IPS DF 6.9 (cell line): ENCODE measurements at regions not wholly inside any gene's neighbourhood (a gene's known extent, or its start where the extent isn't known, plus 50 kb on each side); places are given as distances from the start of the nearest gene placed in this dataset.

Experiments used
- DNase-seq: peaks from one replicate; pipeline ENCODE4 v3.0.0-alpha.2; 2013; ENCODE audit warnings: low read depth, low spot score
- H3K27ac ChIP-seq: one replicate; pipeline ENCODE4 v1.5.1; 2013; ENCODE audit warnings: low read length, control low read depth
- H3K27me3 ChIP-seq: 2 replicates; pipeline ENCODE4 v1.6.1; 2013; ENCODE audit warnings: mild to moderate bottlenecking, low read length; ENCODE audit not compliant: control insufficient read depth, insufficient read depth
- H3K36me3 ChIP-seq: 2 replicates; pipeline ENCODE4 v1.6.1; 2013; ENCODE audit warnings: low read length; ENCODE audit not compliant: control insufficient read depth, insufficient read depth
- H3K4me1 ChIP-seq: 2 replicates; pipeline ENCODE4 v1.6.1; 2013; ENCODE audit warnings: low read length; ENCODE audit not compliant: control insufficient read depth, insufficient read depth
- H3K4me3 ChIP-seq: 2 replicates; pipeline ENCODE4 v1.5.1; 2013; ENCODE audit warnings: mild to moderate bottlenecking, low read length
- H3K9me3 ChIP-seq: 2 replicates; pipeline ENCODE4 v1.6.1; 2013; ENCODE audit warnings: low read length, inconsistent platforms; ENCODE audit not compliant: control insufficient read depth, insufficient read depth
- WGBS: extraction: QIAGEN DNeasy Blood & Tissue Kit; methylation state at CpG from one replicate; pipeline ENCODE4 v1.1.7; 2013; ENCODE audit warnings: mixed read lengths, missing lambda C conversion rate; ENCODE audit not compliant: insufficient read length, insufficient coverage; 5-methylcytosine and 5-hydroxymethylcytosine counted together

DNA sequence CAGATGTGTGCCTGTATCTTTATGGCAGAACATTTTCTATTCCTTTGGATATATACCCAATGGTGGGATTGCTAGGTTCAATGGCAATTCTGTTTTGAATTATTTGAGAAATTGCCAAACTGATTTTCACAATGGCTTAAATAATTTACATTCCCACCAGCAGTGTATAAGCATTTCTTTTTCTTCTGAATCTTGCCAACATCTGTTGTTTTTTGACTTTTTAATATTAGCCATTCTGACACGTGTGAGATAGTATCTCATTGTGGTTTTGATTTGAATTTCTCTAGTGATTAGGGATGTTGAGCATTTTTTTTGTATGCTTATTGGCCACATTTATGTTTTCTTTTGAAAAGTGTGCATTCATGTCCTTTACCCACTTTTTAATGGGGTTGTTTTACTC lies 864.3 kb upstream of the ADAMTS5 start:
- no peaks in the 10 kb centered on the region for H3K9me3 ChIP-seq
- no peaks in the 10 kb centered on the region for H3K36me3 ChIP-seq
- DNase-seq = no peak
- H3K4me1 ChIP-seq = no peaks in the 10 kb centered on the region
- no peak overlapping the region for H3K27ac ChIP-seq
- H3K27me3 ChIP-seq = no peaks in the 10 kb centered on the region
- WGBS = no CpG with 5 or more reads among the region's 1 CpG
- H3K4me3 ChIP-seq = no peak overlapping the region

DNA sequence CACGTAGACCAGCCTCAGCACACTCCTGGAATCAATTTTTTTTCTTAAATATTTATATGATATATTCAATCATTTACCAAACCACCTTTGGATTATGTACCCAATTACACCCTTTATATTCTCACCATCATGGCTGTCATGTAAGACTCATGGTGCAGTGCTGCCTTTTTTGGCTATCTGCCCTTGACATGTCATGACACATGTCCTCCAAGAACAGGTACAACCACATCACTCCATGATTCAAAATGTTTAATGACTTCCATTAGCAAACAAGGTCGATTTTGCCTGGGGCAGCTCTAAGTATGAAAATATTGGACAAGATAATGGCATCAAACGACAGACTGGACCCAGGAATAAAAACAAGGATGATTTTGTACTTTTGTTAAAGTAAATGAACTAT lies 861.1 kb upstream of the ADAMTS5 start:
- WGBS = no CpG with 5 or more reads among the region's 3 CpGs
- Histone ChIP-seq H3K27ac (no peak overlapping the region), H3K9me3 (no peaks in the 10 kb centered on the region), H3K36me3 (no peaks in the 10 kb centered on the region), H3K27me3 (no peaks in the 10 kb centered on the region), H3K4me1 (no peaks in the 10 kb centered on the region), H3K4me3 (no peak overlapping the region)
- no peak for DNase-seq

DNA sequence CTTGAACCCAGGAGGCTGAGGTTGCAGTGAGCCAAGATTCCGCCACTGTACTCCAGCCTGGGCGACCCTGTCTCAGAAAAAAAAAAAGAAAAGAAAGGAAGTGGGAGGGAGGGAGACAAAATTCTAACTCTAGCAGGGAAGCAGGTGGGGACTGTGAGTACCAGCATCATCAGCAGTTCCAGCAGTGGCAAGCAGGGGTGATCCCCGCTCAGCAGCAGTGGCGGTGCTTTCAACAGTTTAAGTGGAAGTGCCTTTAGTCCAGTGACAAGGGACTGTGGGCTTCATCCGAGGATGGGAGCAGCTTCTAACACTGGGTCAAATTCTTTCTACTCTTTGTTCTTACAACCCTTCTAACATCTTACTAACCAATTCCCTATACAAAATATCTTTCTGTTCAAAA lies 858.1 kb upstream of the ADAMTS5 start:
- H3K27me3 ChIP-seq = no peaks in the 10 kb centered on the region
- no CpG with 5 or more reads among the region's 5 CpGs for WGBS
- no peak overlapping the region for H3K27ac ChIP-seq
- no peaks in the 10 kb centered on the region for H3K9me3 ChIP-seq
- no peak for DNase-seq
- H3K36me3 ChIP-seq = no peaks in the 10 kb centered on the region
- H3K4me3 ChIP-seq = no peak overlapping the region
- H3K4me1 ChIP-seq = no peaks in the 10 kb centered on the region

DNA sequence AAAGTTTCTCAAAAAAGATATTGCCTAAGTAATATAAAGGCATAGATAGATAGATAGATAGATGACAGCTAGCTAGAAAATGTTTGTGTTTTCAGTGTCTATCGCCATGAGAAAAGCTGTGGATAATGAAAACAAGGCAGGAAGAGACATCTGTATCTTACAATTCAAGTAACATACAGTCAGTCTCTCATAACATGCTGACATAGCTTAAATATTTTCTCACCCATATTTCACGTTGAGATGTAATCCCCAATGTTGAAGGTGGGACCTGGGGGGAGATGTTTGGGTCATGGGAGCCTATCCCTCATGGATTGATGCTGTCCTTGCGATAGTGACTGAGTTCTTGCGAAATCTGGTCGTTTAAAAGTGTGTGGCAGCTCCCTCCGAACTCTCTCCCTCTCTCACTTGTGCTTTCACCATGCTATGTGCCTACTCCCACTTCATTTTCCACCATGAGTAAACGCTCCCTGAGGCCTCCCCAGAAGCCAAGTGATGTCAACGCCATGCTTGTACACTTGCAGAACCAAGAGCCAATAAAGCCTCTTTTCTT lies 856.8 kb upstream of the ADAMTS5 start:
- WGBS = no CpG with 5 or more reads among the region's 8 CpGs
- Histone ChIP-seq H3K4me1 (no peaks in the 10 kb centered on the region), H3K27me3 (no peaks in the 10 kb centered on the region), H3K9me3 (no peaks in the 10 kb centered on the region), H3K27ac (no peak overlapping the region), H3K4me3 (no peak overlapping the region), H3K36me3 (no peaks in the 10 kb centered on the region)
- no peak for DNase-seq

DNA sequence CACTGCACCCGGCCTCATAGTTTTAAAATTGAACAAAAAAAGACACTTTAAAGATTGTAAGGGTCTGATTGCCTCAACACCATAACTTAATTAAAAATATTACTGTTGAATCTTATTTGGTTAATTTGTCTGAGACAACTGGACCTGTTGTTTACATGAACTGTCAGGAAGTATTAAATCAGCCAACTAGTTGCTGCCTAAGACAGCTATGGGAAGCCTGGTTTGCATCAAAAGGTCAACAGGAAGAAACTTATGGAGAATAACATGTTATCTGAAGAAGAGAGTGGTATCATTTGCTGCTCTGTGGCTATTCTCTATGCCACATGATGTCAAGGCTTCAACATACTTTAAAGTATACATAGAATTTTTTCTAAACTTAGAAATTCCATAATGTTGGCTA lies 853.5 kb upstream of the ADAMTS5 start:
- Histone ChIP-seq H3K4me1 (no peaks in the 10 kb centered on the region), H3K27me3 (no peaks in the 10 kb centered on the region), H3K36me3 (no peaks in the 10 kb centered on the region), H3K27ac (no peak overlapping the region), H3K4me3 (no peak overlapping the region), H3K9me3 (no peaks in the 10 kb centered on the region)
- WGBS = no CpG with 5 or more reads among the region's 1 CpG
- DNase-seq = no peak

DNA sequence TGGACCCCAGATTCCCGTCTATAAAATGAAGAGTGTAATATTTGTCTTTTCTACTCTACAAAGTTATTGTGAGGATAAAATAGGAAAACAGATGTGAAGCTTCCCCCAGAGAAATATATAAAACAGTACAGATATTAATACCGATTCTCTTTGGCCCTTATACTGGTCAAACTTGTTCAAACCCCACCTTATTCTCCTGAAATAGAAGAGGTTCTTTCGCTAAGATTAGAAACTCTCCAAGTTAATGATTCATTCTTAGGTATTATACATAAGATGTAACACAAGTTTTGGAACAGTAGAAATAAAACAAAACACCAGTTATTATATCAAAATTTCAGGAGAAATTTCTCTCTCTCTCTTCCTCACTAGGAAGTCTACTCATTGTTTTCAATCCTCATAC lies 852.4 kb upstream of the ADAMTS5 start:
- WGBS = no CpG with 5 or more reads among the region's 3 CpGs

DNA sequence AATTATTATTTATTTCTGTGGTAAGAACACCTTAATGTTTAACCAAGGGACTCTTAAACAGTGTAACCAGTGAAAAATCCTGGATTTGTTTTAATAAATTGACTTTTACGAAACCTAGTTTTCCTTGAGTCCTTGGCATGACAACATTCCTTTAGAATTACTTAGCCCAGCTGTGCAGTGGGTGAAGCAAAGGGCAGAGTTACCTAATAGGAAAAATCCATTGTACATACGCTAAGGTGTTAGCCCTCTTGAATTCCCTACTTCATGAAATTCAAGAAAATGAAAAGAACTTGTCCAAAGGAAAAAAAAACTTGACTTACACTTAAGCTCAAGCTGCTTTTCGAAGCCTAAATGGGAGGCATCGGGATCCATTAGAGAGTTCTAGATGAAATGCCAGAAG lies 852.0 kb upstream of the ADAMTS5 start:
- H3K4me1 ChIP-seq = no peaks in the 10 kb centered on the region
- WGBS = no CpG with 5 or more reads among the region's 4 CpGs
- H3K9me3 ChIP-seq = no peaks in the 10 kb centered on the region
- H3K27ac ChIP-seq = no peak overlapping the region
- DNase-seq = no peak
- H3K27me3 ChIP-seq = no peaks in the 10 kb centered on the region
- no peaks in the 10 kb centered on the region for H3K36me3 ChIP-seq
- no peak overlapping the region for H3K4me3 ChIP-seq

More for the DNA sequence above, 852.4 kb upstream of the ADAMTS5 start:
- Histone ChIP-seq H3K27ac (no peak overlapping the region), H3K27me3 (no peaks in the 10 kb centered on the region), H3K4me3 (no peak overlapping the region), H3K4me1 (no peaks in the 10 kb centered on the region), H3K36me3 (no peaks in the 10 kb centered on the region), H3K9me3 (no peaks in the 10 kb centered on the region)
- DNase-seq = no peak

DNA sequence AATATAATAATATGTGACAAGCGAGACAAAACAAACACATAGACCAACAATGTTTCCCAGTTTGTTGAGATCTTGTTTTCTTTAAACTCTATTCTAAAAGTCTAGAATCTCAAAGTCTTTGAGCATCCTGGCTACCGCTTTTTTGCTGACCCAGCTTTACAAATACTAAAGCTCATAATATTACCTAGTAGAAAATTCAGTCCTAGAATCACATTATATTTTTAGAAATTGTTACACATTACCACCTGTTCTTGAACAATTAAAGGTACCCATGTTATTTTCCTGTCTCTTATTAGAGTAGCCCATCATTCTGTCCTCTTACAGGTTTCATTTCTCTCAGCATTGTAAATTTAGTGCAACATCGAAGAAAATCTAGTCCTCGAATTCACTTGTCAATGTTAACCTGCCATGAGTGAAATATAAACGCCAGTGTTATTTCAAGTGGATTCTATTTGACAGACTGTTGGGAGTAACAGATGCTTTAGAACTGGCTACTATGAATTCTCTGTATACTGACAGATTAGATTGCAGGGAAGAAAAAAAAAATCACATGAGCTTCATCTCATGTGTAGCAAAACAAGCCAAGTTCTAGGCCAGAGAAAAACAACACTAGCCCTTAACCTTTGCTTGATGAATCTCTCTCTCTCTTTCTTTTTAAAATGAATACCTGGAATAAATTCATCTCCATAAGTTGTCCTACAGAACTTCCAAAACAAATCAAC lies 851.2 kb upstream of the ADAMTS5 start:
- Histone ChIP-seq H3K36me3 (no peaks in the 10 kb centered on the region), H3K9me3 (no peaks in the 10 kb centered on the region), H3K4me1 (no peaks in the 10 kb centered on the region), H3K27ac (no peak overlapping the region), H3K4me3 (no peak overlapping the region), H3K27me3 (no peaks in the 10 kb centered on the region)
- no CpG with 5 or more reads among the region's 5 CpGs for WGBS
- no peak for DNase-seq

DNA sequence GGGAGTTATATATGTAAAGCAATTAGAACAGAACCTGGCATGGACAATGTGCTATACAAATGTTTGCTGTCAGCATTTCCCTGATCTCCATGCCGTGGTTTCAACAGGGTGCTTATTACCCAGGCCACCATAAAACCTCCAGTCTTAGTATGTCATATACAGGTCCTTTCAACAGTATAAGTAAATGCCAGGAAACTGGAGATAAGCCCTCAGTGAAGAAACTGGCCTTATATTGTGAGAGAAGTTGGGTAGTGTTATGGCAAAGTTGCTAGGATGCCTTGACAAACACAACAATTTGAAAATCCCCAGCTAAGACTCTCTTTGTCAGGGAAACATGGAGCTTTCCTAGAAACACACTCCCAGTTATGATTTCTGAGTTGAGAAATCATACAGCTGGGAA lies 850.2 kb upstream of the ADAMTS5 start:
- Histone ChIP-seq H3K36me3 (no peaks in the 10 kb centered on the region), H3K4me1 (no peaks in the 10 kb centered on the region)
- no CpG with 5 or more reads among the region's 1 CpG for WGBS

DNA sequence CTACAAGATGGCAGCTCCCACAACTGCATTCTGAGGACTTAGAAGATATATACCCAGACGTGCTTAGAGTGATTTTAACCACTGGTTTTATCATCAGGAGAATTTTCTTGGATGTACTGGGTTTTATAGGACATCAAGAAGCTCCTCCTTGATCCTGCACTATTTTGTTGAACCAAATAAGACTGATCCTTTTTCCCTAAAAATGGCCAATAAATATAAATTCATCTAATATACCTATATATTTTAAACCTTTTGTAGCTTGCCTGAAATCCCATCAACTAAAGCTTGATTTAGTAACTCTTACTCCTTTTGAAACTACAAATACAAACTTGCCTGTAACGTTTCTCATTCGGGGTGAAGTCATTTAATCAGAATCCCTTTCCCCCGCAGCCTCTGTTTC lies 849.4 kb upstream of the ADAMTS5 start:
- Histone ChIP-seq H3K4me3 (no peak overlapping the region), H3K36me3 (no peaks in the 10 kb centered on the region), H3K27me3 (no peaks in the 10 kb centered on the region), H3K9me3 (no peaks in the 10 kb centered on the region), H3K27ac (no peak overlapping the region), H3K4me1 (no peaks in the 10 kb centered on the region)
- WGBS = no CpG with 5 or more reads among the region's 4 CpGs
- no peak for DNase-seq

More for the DNA sequence above, 850.2 kb upstream of the ADAMTS5 start:
- DNase-seq = no peak
- H3K27ac ChIP-seq = no peak overlapping the region
- H3K27me3 ChIP-seq = no peaks in the 10 kb centered on the region
- no peak overlapping the region for H3K4me3 ChIP-seq
- no peaks in the 10 kb centered on the region for H3K9me3 ChIP-seq

DNA sequence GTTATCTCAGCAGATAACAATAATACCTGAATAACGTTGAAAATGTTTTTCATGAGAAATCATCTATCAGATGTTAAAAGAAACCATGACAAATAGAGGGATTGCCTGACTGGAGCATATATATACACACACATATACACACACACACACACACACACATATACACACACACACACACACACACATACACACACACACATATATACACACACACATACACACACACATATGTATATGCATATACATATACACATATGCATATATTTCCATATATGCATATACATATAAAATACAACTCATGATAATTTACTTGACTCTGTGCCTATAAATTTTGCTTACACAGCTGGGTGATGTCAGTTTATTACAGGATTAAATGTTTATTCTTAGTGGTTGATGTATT lies 847.3 kb upstream of the ADAMTS5 start:
- no peaks in the 10 kb centered on the region for H3K9me3 ChIP-seq
- H3K4me1 ChIP-seq = no peaks in the 10 kb centered on the region
- no peaks in the 10 kb centered on the region for H3K36me3 ChIP-seq
- DNase-seq = no peak
- H3K4me3 ChIP-seq = no peak overlapping the region
- no peaks in the 10 kb centered on the region for H3K27me3 ChIP-seq
- WGBS = no CpG with 5 or more reads among the region's 1 CpG
- H3K27ac ChIP-seq = no peak overlapping the region
